K562 (cell line): ENCODE measurements at regions not wholly inside any gene's neighbourhood (a gene's known extent, or its start where the extent isn't known, plus 50 kb on each side); places are given as distances from the start of the nearest gene placed in this dataset.

Experiments used
- ATAC-seq: fragments of 200-7000 bp; cut with Tn5 transposase; 3 replicates; pipeline ENCODE4 v1.9.1; 2020; ENCODE audit warnings: moderate library complexity
- BruUV-seq: library from RNA; stranded (reverse); fragments of 400-500 nt; replicated peaks from 2 replicates; lab custom pipeline; 2021; lab: Mats Ljungman, UMichigan
- CTCF ChIA-PET: fragments of 300-600 bp; formaldehyde crosslinking; extraction: SDS; loops from one replicate; lab custom pipeline; 2021; ENCODE audit warnings: low intra/inter-chr PET ratio; lab: Yijun Ruan, JAX
- POLR2A ChIA-PET: fragments of 300-600, 350-650 bp; sonication (Branson Sonifier 250); formaldehyde crosslinking; extraction: SDS; loops from one replicate; lab custom pipeline; 2021; ENCODE audit warnings: antibody characterized with exemption, inconsistent platforms; lab: Yijun Ruan, JAX
- DNase-seq, 4 experiments: peaks; one replicate each; pipeline versions ENCODE4 v3.0.0 to v3.0.0-alpha.2; 2011 to 2018; ENCODE audit warnings: low spot score in 3 of 4, mixed read lengths in 3 of 4; ENCODE audit errors: extremely low read depth in 1 of 4
- FAIRE-seq: peaks from 2 replicates; lab custom pipeline; 2011; peaks lifted over from hg19 to GRCh38; lab: Jason Lieb, UNC
- H2AFZ ChIP-seq: 2 replicates; pipeline ENCODE4 v1.6.0; 2011; ENCODE audit warnings: low read depth, low read length, control low read depth, inconsistent platforms
- H3K27ac ChIP-seq: fragments of 200-600 bp; 3 replicates; pipeline ENCODE4 v1.8.0; 2011; ENCODE audit warnings: low read depth, mild to moderate bottlenecking, control low read depth, inconsistent platforms, low read length, moderate library complexity, mixed read lengths; ENCODE audit errors: extremely low read depth
- H3K27me3 ChIP-seq, 2 experiments: fragments of 300-600 bp in 1 of 2; 2 replicates in 1 of 2; 3 replicates in 1 of 2; pipeline versions ENCODE4 v1.6.0 to v1.8.0; 2011; ENCODE audit warnings: inconsistent platforms in 2 of 2, low read length in 2 of 2, mild to moderate bottlenecking in 1 of 2, mixed read lengths in 1 of 2, moderate library complexity in 1 of 2; ENCODE audit not compliant: control insufficient read depth in 2 of 2, insufficient read depth in 2 of 2
- H3K36me3 ChIP-seq: fragments of 300-600 bp; 3 replicates; pipeline ENCODE4 v1.8.0; 2011; ENCODE audit warnings: mild to moderate bottlenecking, low read length, inconsistent platforms; ENCODE audit not compliant: control insufficient read depth, insufficient read depth
- H3K4me1 ChIP-seq, 2 experiments: fragments of 200-600 bp in 1 of 2; replicated peaks in 1 of 2; 2 replicates in 1 of 2; 3 replicates in 1 of 2; pipeline versions ENCODE4 v1.5.1 to v1.8.0; 2011; ENCODE audit warnings: inconsistent platforms in 2 of 2, low read length in 2 of 2, mild to moderate bottlenecking in 1 of 2, mixed read lengths in 1 of 2, moderate library complexity in 1 of 2; ENCODE audit not compliant: control insufficient read depth in 2 of 2, insufficient read depth in 2 of 2
- H3K4me2 ChIP-seq: 2 replicates; pipeline ENCODE4 v1.6.1; 2011; ENCODE audit warnings: low read length, control low read depth, inconsistent platforms, mixed read lengths; ENCODE audit not compliant: insufficient read depth
- H3K4me3 ChIP-seq: fragments of 200-600 bp; sonication (generic), shearing (Covaris generic); 2 replicates; pipeline ENCODE4 v1.5.1; 2016; ENCODE audit warnings: control low read depth, inconsistent platforms
- H3K79me2 ChIP-seq: fragments of 200-600 bp; 3 replicates; pipeline ENCODE4 v1.8.0; 2011; ENCODE audit warnings: low read length, inconsistent platforms; ENCODE audit not compliant: control insufficient read depth, insufficient read depth
- H3K9ac ChIP-seq, 2 experiments: 2 replicates each; pipeline versions ENCODE4 v1.6.0 to v1.6.1; 2011; ENCODE audit warnings: low read depth in 2 of 2, low read length in 2 of 2, control low read depth in 1 of 2, inconsistent platforms in 1 of 2, mild to moderate bottlenecking in 1 of 2, mixed read lengths in 1 of 2; ENCODE audit not compliant: insufficient read depth in 1 of 2
- H3K9me1 ChIP-seq: one replicate; pipeline ENCODE4 v1.6.0; 2011; ENCODE audit warnings: inconsistent platforms, mild to moderate bottlenecking, low read length, moderate library complexity; ENCODE audit not compliant: control insufficient read depth, insufficient read depth
- H3K9me3 ChIP-seq: replicated peaks from 2 replicates; pipeline ENCODE4 v1.5.1; 2011; ENCODE audit warnings: low read depth, low read length, inconsistent platforms; ENCODE audit not compliant: control insufficient read depth, insufficient read depth
- H4K20me1 ChIP-seq: replicated peaks from 2 replicates; pipeline ENCODE4 v1.6.1; 2011; ENCODE audit warnings: low read length, inconsistent platforms, mixed read lengths; ENCODE audit not compliant: control insufficient read depth, insufficient read depth
- MYBL2 ChIP-seq, 2 experiments: fragments of 450-650 bp in 1 of 2; sonication (generic) in 1 of 2; formaldehyde crosslinking in 1 of 2; IDR thresholded peaks; 2 replicates each; pipeline versions ENCODE4 v1.6.1 to v1.8.1; 2017 to 2022; ENCODE audit warnings: borderline replicate concordance in 1 of 2, inconsistent platforms in 1 of 2, low read depth in 1 of 2, mild to moderate bottlenecking in 1 of 2, missing genetic modification reagents in 1 of 2, moderate library complexity in 1 of 2
- NBN ChIP-seq: fragments of 450-650 bp; IDR thresholded peaks from 2 replicates; pipeline ENCODE4 v1.6.1; 2016; ENCODE audit warnings: low read depth, mild to moderate bottlenecking
- NEUROD1 ChIP-seq: fragments of 150-350 bp; IDR thresholded peaks from 2 replicates; pipeline ENCODE4 v1.6.1; 2014; ENCODE audit warnings: borderline replicate concordance, low read length, low read depth; ENCODE audit not compliant: partially characterized antibody
- PHF21A ChIP-seq: fragments of 450-650 bp; IDR thresholded peaks from 2 replicates; pipeline ENCODE4 v1.6.1; 2017; ENCODE audit warnings: low read depth, borderline replicate concordance
- PML ChIP-seq: IDR thresholded peaks from 2 replicates; pipeline ENCODE4 v1.6.1; 2012; ENCODE audit warnings: low read length, inconsistent platforms
- POLR2H ChIP-seq: IDR thresholded peaks from 2 replicates; pipeline ENCODE4 v1.6.1; 2016; ENCODE audit warnings: missing genetic modification characterization, low read depth, mild to moderate bottlenecking, control low read depth, missing compliant biosample characterization, moderate library complexity
- PTTG1 ChIP-seq: fragments of 450-650 bp; IDR thresholded peaks from 2 replicates; pipeline ENCODE4 v1.6.1; 2016; ENCODE audit warnings: low read depth, mild to moderate bottlenecking, missing genetic modification characterization, missing compliant biosample characterization
- SPI1 ChIP-seq: IDR thresholded peaks from 2 replicates; pipeline ENCODE4 v1.6.1; 2011; ENCODE audit warnings: low read depth, low read length, control low read depth, borderline replicate concordance
- SREBF2 ChIP-seq: sonication (generic); formaldehyde crosslinking; IDR thresholded peaks from 2 replicates; pipeline ENCODE4 v1.4.0; 2020; ENCODE audit warnings: mild to moderate bottlenecking, missing genetic modification reagents
- TCF15 ChIP-seq: fragments of 250-450 bp; sonication (Bioruptor Pico); IDR thresholded peaks from 2 replicates; pipeline ENCODE4 v1.8.0; 2022; ENCODE audit warnings: moderate library complexity, mild to moderate bottlenecking, inconsistent platforms
- ZNF174 ChIP-seq: fragments of 250-450 bp; sonication (Bioruptor Pico); IDR thresholded peaks from 2 replicates; pipeline ENCODE4 v1.4.0; 2020; ENCODE audit warnings: mild to moderate bottlenecking
- ZNF407 ChIP-seq: fragments of 450-650 bp; IDR thresholded peaks from 2 replicates; pipeline ENCODE4 v1.6.1; 2016; ENCODE audit warnings: low read depth
- ZNF695 ChIP-seq: fragments of 450-650 bp; formaldehyde crosslinking; IDR thresholded peaks from 2 replicates; pipeline ENCODE4 v1.4.0; 2020; ENCODE audit warnings: mild to moderate bottlenecking, moderate library complexity
- WGBS: fragments of 100-300 bp; shearing (Covaris generic); methylation state at CpG from one replicate; pipeline ENCODE4 v1.1.6; 2016; ENCODE audit warnings: low coverage, mixed read lengths; ENCODE audit not compliant: insufficient coverage; ENCODE audit errors: missing lambda C conversion rate; 5-methylcytosine and 5-hydroxymethylcytosine counted together
- in situ Hi-C: fragments of 300-500 bp; cut with MboI; formaldehyde crosslinking; loops from 4 replicates; pipeline ENCODE4 v1.15.0; 2018; ENCODE audit warnings: inconsistent platforms, mixed read lengths
- intact Hi-C: fragments of 100-400 bp; cut with micrococcal nuclease; formaldehyde crosslinking; loops from 2 replicates; pipeline ENCODE4 v1.14.2; 2022

- TF ChIP-seq NBN, result no peak
- no peak for TF ChIP-seq NEUROD1
- no peak for TF ChIP-seq SREBF2 (CRISPR knock-in tag)
- TF ChIP-seq ZNF407, result no peak
- TF ChIP-seq PML, result no peak
- TF ChIP-seq PTTG1 (tag), result no peak
- TF ChIP-seq POLR2H (tag), result no peak
- no peak for TF ChIP-seq ZNF695 (CRISPR knock-in tag)
- TF ChIP-seq SPI1, result no peak
- no peak for TF ChIP-seq TCF15
- no peak for TF ChIP-seq ZNF174 (CRISPR knock-in tag)
- no peak for TF ChIP-seq PHF21A
- TF ChIP-seq MYBL2 (IDR thresholded peaks at IDR 0.05; ENCODE audit: low read depth), result no peak
- TF ChIP-seq MYBL2 (CRISPR knock-in tag; IDR thresholded peaks at IDR 0.05; ENCODE audit: borderline replicate concordance), result no peak
- no peaks in the 10 kb centered on the region for H3K36me3 ChIP-seq
- H3K27me3 ChIP-seq, result peaks cover 4 to 61% of the 10 kb centered on the region in 2 experiments; a peak in 4 of 5 replicates
- BruUV-seq, result no TSS peak
- ATAC-seq, result no peak
- H3K9me1 ChIP-seq, result no peaks in the 10 kb centered on the region
- H3K4me2 ChIP-seq, result no peak overlapping the region
- no peak overlapping the region for H3K4me3 ChIP-seq
- no peaks in the 10 kb centered on the region for H3K4me1 ChIP-seq
- no peak overlapping the region for H3K27ac ChIP-seq
- H2AFZ ChIP-seq, result no peak overlapping the region
- no peaks in the 10 kb centered on the region for H4K20me1 ChIP-seq
- no peaks in the 10 kb centered on the region for H3K9me3 ChIP-seq
- in situ Hi-C loops (no loop called here), intact Hi-C loops (no loop called here)
- no peaks in the 10 kb centered on the region for H3K79me2 ChIP-seq
- no peak overlapping the region for H3K9ac ChIP-seq
- ChIA-PET CTCF (no interaction called here), POLR2A (no interaction called here)
- no peak for FAIRE-seq
- WGBS, result 0% methylated on average over 4 of the region's 12 CpGs
- DNase-seq, result no peak
These were observed 639.1 kb downstream of the TBC1D22A start for GRCh38 chr22:47401592-47401898.
